ENCODE measurements at regions not wholly inside any gene's neighbourhood (a gene's known extent, or its start where the extent isn't known, plus 50 kb on each side); places are given as distances from the start of the nearest gene placed in this dataset.

GRCh38 chrX:24410514-24411189 is 50.2 kb downstream of the SUPT20HL1 start:
- no peak for DNase-seq (ENCODE audit: low spot score)
- TF ChIP-seq CTCF (conservative IDR thresholded peaks at IDR 0.05; ENCODE audit: low read depth), result no peak
- ChIA-PET CTCF (no interaction called here), POLR2A (ENCODE audit: low non-redundant PET) (no interaction called here)
- no peak overlapping the region for H3K27ac ChIP-seq

GRCh38 chrX:24412637-24413363 is 52.3 kb upstream of the PDK3 start:
- no peak for DNase-seq (ENCODE audit: low spot score)
- no peak for TF ChIP-seq CTCF (conservative IDR thresholded peaks at IDR 0.05; ENCODE audit: low read depth)
- ChIA-PET CTCF (interaction anchor here (0.6 kb wide), 1 partner anchor 86 kb away, joined by 5 read pairs; no protein-coding TSS in a partner anchor), POLR2A (ENCODE audit: low non-redundant PET) (no interaction called here)
- H3K27ac ChIP-seq, result no peak overlapping the region

All from RWPE1 (cell line).